ENCODE measurements at regions not wholly inside any gene's neighbourhood (a gene's known extent, or its start where the extent isn't known, plus 50 kb on each side); places are given as distances from the start of the nearest gene placed in this dataset.

DNA sequence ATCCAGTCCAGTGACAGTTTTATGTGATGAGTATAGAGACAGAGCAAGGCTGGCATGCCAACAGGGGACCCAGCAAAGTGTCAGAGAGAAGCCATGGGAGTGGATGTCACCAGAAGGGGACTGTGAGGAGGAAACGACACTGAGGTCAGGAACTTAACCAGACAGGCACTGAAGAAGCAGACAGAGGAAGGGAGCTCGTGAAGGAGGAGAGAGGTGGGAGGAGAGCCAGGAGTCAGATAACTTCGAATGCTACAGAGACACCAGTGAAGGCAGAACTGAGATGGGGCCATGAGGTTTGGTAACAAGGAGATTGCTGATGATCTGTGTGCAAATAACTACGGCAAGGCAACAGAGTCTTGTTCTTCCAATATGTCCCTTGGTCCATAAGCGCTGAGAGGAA is 211.1 kb upstream of the FOXA2 start:
- H3K4me3 ChIP-seq (ENCODE audit: control insufficient read depth, low read depth, low read length), result no peak overlapping the region
- TF ChIP-seq, protein P1, sequence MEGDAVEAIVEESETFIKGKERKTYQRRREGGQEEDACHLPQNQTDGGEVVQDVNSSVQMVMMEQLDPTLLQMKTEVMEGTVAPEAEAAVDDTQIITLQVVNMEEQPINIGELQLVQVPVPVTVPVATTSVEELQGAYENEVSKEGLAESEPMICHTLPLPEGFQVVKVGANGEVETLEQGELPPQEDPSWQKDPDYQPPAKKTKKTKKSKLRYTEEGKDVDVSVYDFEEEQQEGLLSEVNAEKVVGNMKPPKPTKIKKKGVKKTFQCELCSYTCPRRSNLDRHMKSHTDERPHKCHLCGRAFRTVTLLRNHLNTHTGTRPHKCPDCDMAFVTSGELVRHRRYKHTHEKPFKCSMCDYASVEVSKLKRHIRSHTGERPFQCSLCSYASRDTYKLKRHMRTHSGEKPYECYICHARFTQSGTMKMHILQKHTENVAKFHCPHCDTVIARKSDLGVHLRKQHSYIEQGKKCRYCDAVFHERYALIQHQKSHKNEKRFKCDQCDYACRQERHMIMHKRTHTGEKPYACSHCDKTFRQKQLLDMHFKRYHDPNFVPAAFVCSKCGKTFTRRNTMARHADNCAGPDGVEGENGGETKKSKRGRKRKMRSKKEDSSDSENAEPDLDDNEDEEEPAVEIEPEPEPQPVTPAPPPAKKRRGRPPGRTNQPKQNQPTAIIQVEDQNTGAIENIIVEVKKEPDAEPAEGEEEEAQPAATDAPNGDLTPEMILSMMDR (conservative IDR thresholded peaks at IDR 0.05; ENCODE audit: control insufficient read depth, insufficient read depth, low read depth, low read length), result no peak
- DNase-seq (ENCODE audit: low read depth), result peak; percentile 15

DNA sequence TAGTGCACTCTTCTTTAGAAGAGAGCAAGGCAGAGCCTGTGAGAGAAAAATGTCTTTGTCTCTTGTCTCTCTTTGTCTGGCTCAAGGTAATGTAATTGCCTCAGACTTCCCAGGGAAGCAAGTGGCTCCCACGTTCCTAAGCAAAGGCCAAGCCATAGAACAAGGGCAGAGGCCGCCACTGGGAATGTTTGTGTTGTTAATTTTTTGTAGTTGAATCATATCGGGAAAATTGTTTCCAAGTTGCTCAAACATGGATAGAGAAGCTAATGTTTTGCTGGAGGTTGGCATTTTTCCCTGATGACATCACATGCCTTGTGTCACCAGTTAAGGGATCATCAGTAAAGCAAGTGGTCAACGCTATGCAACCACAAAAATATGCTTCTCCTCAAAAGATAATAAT is 211.5 kb upstream of the FOXA2 start:
- peak; percentile 98 for DNase-seq (ENCODE audit: low read depth)
- TF ChIP-seq, protein P1 (conservative IDR thresholded peaks at IDR 0.05; ENCODE audit: control insufficient read depth, insufficient read depth, low read depth, low read length), result no peak
- H3K4me3 ChIP-seq (ENCODE audit: control insufficient read depth, low read depth, low read length), result no peak overlapping the region

DNA sequence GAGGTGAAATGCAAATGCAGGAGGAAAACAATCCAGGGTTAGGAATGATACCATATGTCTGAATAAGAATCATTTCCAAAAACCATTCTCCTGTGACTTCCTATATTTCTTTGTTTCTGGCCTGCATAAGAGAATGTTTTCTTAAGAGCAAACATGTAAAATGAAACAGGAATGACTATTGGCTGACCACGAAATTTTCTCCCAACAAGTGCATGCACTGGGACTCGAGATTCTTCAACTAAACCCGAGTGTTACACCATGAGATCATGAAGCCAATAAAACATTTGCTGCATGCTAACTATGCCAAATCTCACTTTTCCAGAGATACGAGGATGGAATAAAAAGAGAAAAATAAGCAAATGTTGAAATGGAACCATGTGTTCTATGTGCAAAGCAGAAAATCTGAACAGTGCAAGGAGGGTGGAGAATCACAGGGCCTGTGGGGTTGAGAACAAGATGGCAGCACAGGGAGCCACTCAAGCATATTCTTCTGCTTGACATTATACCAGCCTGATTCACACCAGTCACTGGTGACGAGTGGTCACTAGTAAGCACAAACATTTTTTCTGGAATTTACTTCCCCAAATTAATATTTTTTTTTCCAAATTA is 212.2 kb upstream of the FOXA2 start:
- TF ChIP-seq, protein P1 (conservative IDR thresholded peaks at IDR 0.05; ENCODE audit: control insufficient read depth, insufficient read depth, low read depth, low read length), result no peak
- no peak overlapping the region for H3K4me3 ChIP-seq (ENCODE audit: control insufficient read depth, low read depth, low read length)
- peak; percentile 59 for DNase-seq (ENCODE audit: low read depth)

DNA sequence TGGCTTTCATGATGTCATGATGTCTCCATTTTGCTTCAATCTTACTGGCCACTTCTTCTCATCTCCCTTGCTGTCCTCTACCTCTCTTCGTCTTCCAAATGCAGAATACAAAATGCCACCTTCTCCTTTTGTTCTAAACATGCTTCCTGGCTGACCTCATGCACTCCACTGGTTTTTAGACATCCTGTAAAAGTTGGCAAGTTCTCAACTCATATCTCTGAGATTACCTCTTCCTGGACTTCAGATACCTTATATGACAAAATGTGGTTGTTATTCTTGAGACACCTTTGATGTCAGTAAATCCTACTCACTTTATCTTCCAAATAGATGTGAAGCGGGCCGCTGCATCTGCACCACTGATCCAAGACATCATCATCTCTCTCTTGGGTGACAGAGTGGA is 212.7 kb upstream of the FOXA2 start:
- no peak overlapping the region for H3K4me3 ChIP-seq (ENCODE audit: control insufficient read depth, low read depth, low read length)
- TF ChIP-seq, protein P1 (conservative IDR thresholded peaks at IDR 0.05; ENCODE audit: control insufficient read depth, insufficient read depth, low read depth, low read length), result no peak
- no peak for DNase-seq (ENCODE audit: low read depth)

DNA sequence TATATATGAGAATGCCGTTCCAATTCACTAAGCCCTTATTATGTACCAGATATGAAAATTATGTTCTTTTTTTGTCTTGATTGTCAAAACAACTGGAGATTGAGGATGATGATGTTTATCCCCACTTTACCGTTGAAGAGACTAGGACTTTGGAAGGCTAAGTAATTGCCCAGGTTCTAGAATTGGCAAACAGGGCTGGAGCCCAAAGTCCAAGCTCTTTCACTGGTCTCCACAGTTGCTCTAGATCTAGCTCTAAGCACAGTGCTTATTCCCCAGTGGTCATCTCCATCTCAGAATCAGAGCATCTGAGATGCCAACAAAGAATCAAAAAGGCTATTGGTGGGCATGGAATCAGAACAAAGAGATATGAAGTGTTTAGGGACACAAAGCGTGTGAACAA is 215.3 kb upstream of the FOXA2 start:
- DNase-seq (ENCODE audit: low read depth), result no peak
- TF ChIP-seq, protein P1 (conservative IDR thresholded peaks at IDR 0.05; ENCODE audit: control insufficient read depth, insufficient read depth, low read depth, low read length), result no peak
- no peak overlapping the region for H3K4me3 ChIP-seq (ENCODE audit: control insufficient read depth, low read depth, low read length)

DNA sequence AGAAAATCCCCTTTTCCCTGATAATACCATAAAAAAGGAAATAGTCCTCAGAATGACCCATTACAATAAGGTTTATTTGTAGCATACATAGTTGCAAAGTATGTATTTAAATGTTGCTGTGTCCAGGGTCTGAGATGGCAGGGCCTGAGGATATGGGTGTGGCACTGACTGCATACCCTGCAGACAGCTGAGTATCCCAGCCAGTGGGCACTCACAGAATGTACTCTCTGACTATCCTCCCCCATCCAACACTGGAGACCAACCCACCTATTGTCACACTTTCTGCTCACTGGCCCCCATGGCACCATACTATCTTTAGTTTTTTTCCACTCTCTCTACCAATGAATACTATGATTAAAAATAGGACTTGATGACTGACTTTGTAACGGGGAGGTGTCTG is 215.8 kb upstream of the FOXA2 start:
- no peak overlapping the region for H3K4me3 ChIP-seq (ENCODE audit: control insufficient read depth, low read depth, low read length)
- DNase-seq (ENCODE audit: low read depth), result no peak
- TF ChIP-seq, protein P1 (conservative IDR thresholded peaks at IDR 0.05; ENCODE audit: control insufficient read depth, insufficient read depth, low read depth, low read length), result no peak

DNA sequence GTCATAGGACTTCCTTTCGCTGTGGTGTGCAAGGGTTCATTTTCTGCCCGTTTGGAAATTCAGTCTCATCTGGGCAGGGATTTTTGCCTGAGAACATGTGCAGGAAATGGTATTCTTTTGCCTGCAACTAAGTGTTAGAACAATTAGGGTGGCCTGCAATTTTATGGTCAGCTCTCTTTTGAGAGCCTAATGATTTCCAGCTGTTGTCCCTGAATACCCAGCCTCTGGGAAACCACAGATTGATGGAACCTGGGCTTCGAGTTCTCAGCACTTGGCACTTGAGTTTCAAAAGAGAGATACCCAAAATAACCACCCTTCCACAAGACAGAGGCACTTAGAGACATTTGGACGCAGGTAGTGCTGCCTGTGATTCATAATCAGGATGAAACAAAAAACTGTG is 217.2 kb upstream of the FOXA2 start:
- peak; percentile 34 for DNase-seq (ENCODE audit: low read depth)
- no peak overlapping the region for H3K4me3 ChIP-seq (ENCODE audit: control insufficient read depth, low read depth, low read length)
- TF ChIP-seq, protein P1 (conservative IDR thresholded peaks at IDR 0.05; ENCODE audit: control insufficient read depth, insufficient read depth, low read depth, low read length), result no peak
